A549 (cell line): ENCODE measurements at regions not wholly inside any gene's neighbourhood (a gene's known extent, or its start where the extent isn't known, plus 50 kb on each side); places are given as distances from the start of the nearest gene placed in this dataset.

Experiments used
- ATAC-seq, 2 experiments: fragments of 200-7000 bp in 1 of 2; fragments of >200 bp in 1 of 2; cut with Nextera tagmentation in 1 of 2; cut with Tn5 transposase in 1 of 2; 3 replicates each; pipeline versions ENCODE4 v1.8.0 to v1.9.1; 2018 to 2020; ENCODE audit warnings: mild to moderate bottlenecking in 1 of 2, moderate library complexity in 1 of 2
- CTCF ChIA-PET: fragments of 300-600 bp; sonication (Branson Sonifier 250); formaldehyde crosslinking; extraction: SDS; loops from one replicate; lab custom pipeline; 2021; ENCODE audit warnings: antibody characterized with exemption, inconsistent platforms; lab: Yijun Ruan, JAX
- POLR2A ChIA-PET: fragments of 350-600 bp; formaldehyde crosslinking; extraction: SDS; loops from one replicate; lab custom pipeline; 2021; ENCODE audit warnings: antibody characterized with exemption, inconsistent platforms; lab: Yijun Ruan, JAX
- DNase-seq, 2 experiments: peaks; one replicate each; pipeline versions ENCODE4 v3.0.0 to v3.0.0-alpha.2; 2011 to 2016; ENCODE audit warnings: low read depth in 1 of 2, low spot score in 1 of 2
- FAIRE-seq: peaks from 2 replicates; lab custom pipeline; 2011; peaks lifted over from hg19 to GRCh38; lab: Jason Lieb, UNC
- H3K27ac ChIP-seq, 2 experiments: fragments of >200 bp; sonication (Bioruptor Twin); formaldehyde crosslinking; 3 replicates each; pipeline ENCODE4 v1.5.1; 2016 to 2017
- H3K4me1 ChIP-seq: fragments of >200 bp; sonication (Bioruptor Twin); formaldehyde crosslinking; 3 replicates; pipeline ENCODE4 v1.6.1; 2016
- H3K4me2 ChIP-seq: fragments of >200 bp; sonication (Bioruptor Twin); formaldehyde crosslinking; 3 replicates; pipeline ENCODE4 v1.6.1; 2016
- H3K4me3 ChIP-seq: fragments of >200 bp; sonication (Bioruptor Twin); formaldehyde crosslinking; 3 replicates; pipeline ENCODE4 v1.5.1; 2016
- H3K9me3 ChIP-seq: fragments of >200 bp; sonication (Bioruptor Twin); formaldehyde crosslinking; 3 replicates; pipeline ENCODE4 v1.6.1; 2016
- CBX8 ChIP-seq: fragments of 200-600 bp; sonication (generic); IDR thresholded peaks from 2 replicates; pipeline ENCODE4 v1.6.1; 2016
- CHD2 ChIP-seq: fragments of 150-350 bp; IDR thresholded peaks from 2 replicates; pipeline ENCODE4 v1.6.1; 2014; ENCODE audit warnings: low read length; ENCODE audit not compliant: partially characterized antibody
- EHF ChIP-seq: fragments of 250-450 bp; sonication (Bioruptor Pico); IDR thresholded peaks from 2 replicates; pipeline ENCODE4 v1.5.0; 2020; ENCODE audit warnings: mild to moderate bottlenecking
- EHMT2 ChIP-seq: fragments of 200-600 bp; sonication (generic); IDR thresholded peaks from 2 replicates; pipeline ENCODE4 v1.6.1; 2016; ENCODE audit warnings: antibody characterized with exemption, low read depth, mild to moderate bottlenecking, moderate library complexity
- EP300 ChIP-seq, 2 experiments: fragments of >200 bp; sonication (Bioruptor Twin); formaldehyde crosslinking; IDR thresholded peaks; 2 replicates in 1 of 2; 3 replicates in 1 of 2; pipeline ENCODE4 v1.6.1; 2016 to 2017
- ESRRA ChIP-seq: fragments of 150-350 bp; IDR thresholded peaks from 2 replicates; pipeline ENCODE4 v1.6.1; 2014; ENCODE audit warnings: mild to moderate bottlenecking, low read length, borderline replicate concordance
- FOSB ChIP-seq: fragments of 250-450 bp; sonication (Bioruptor Pico); IDR thresholded peaks from 2 replicates; pipeline ENCODE4 v1.5.0; 2020; ENCODE audit warnings: mild to moderate bottlenecking, moderate library complexity
- HEYL ChIP-seq: fragments of 250-450 bp; sonication (Bioruptor Pico); IDR thresholded peaks from 2 replicates; pipeline ENCODE4 v1.8.0; 2021; ENCODE audit warnings: mild to moderate bottlenecking, moderate library complexity
- HOXA7 ChIP-seq: fragments of 250-450 bp; sonication (Bioruptor Pico); IDR thresholded peaks from 2 replicates; pipeline ENCODE4 v1.5.0; 2020; ENCODE audit warnings: mild to moderate bottlenecking, moderate library complexity
- HOXB13 ChIP-seq: fragments of 250-450 bp; sonication (Bioruptor Pico); IDR thresholded peaks from 2 replicates; pipeline ENCODE4 v1.5.0; 2020; ENCODE audit warnings: low read depth, mild to moderate bottlenecking, moderate library complexity
- HOXB5 ChIP-seq: fragments of 250-450 bp; sonication (Bioruptor Pico); IDR thresholded peaks from 2 replicates; pipeline ENCODE4 v1.5.0; 2020; ENCODE audit warnings: mild to moderate bottlenecking, moderate library complexity
- KDM1A ChIP-seq: fragments of 200-600 bp; sonication (generic); IDR thresholded peaks from 2 replicates; pipeline ENCODE4 v1.6.1; 2016; ENCODE audit warnings: low read depth, mild to moderate bottlenecking
- MAFK ChIP-seq: fragments of 450-650 bp; IDR thresholded peaks from 2 replicates; pipeline ENCODE4 v1.6.1; 2014; ENCODE audit not compliant: partially characterized antibody
- MAZ ChIP-seq: fragments of 150-350 bp; IDR thresholded peaks from 2 replicates; pipeline ENCODE4 v1.6.1; 2014; ENCODE audit warnings: antibody characterized with exemption, low read depth, low read length, borderline replicate concordance
- NPAS2 ChIP-seq: fragments of 250-450 bp; sonication (Bioruptor Pico); IDR thresholded peaks from 2 replicates; pipeline ENCODE4 v1.8.0; 2022; ENCODE audit warnings: mild to moderate bottlenecking, moderate library complexity, borderline replicate concordance
- PHF8 ChIP-seq: fragments of 200-600 bp; sonication (generic); IDR thresholded peaks from 2 replicates; pipeline ENCODE4 v1.6.1; 2016; ENCODE audit warnings: low read depth, mild to moderate bottlenecking, antibody characterized with exemption, moderate library complexity, borderline replicate concordance
- POLR2AphosphoS2 ChIP-seq: conservative IDR thresholded peaks from 2 replicates; pipeline ENCODE4 v1.6.1; 2012; ENCODE audit warnings: low read length, improper control_type of control experiment, inconsistent platforms
- RCOR1 ChIP-seq: fragments of 150-350 bp; IDR thresholded peaks from 2 replicates; pipeline ENCODE4 v1.6.1; 2014; ENCODE audit warnings: antibody characterized with exemption, low read length, low read depth
- SREBF2 ChIP-seq: fragments of 450-650 bp; IDR thresholded peaks from 2 replicates; pipeline ENCODE4 v1.6.1; 2014; ENCODE audit warnings: mild to moderate bottlenecking, moderate library complexity
- WGBS: methylation state at CpG from one replicate; pipeline ENCODE4 v1.1.6; 2017; ENCODE audit errors: missing lambda C conversion rate; 5-methylcytosine and 5-hydroxymethylcytosine counted together
- TF ChIP-seq, protein P1 (sequence below): IDR thresholded peaks from 2 replicates; pipeline ENCODE4 v1.6.1; 2012
- TF ChIP-seq, protein P2 (sequence below): fragments of >200 bp; sonication (Bioruptor Twin); formaldehyde crosslinking; IDR thresholded peaks from 2 replicates; pipeline ENCODE4 v1.6.1; 2016
- TF ChIP-seq, protein P3 (sequence below): fragments of 250-450 bp; sonication (Bioruptor Pico); IDR thresholded peaks from 2 replicates; pipeline ENCODE4 v1.5.0; 2021; ENCODE audit warnings: mild to moderate bottlenecking, moderate library complexity, borderline replicate concordance
- TF ChIP-seq, protein P4 (sequence below): fragments of 250-450 bp; sonication (Bioruptor Pico); IDR thresholded peaks from 2 replicates; pipeline ENCODE4 v1.5.0; 2020; ENCODE audit warnings: low read depth, mild to moderate bottlenecking, moderate library complexity
- TF ChIP-seq, protein P5 (sequence below): fragments of 150-350 bp; IDR thresholded peaks from 2 replicates; pipeline ENCODE4 v1.6.1; 2014; ENCODE audit warnings: low read depth, mild to moderate bottlenecking, low read length

DNA sequence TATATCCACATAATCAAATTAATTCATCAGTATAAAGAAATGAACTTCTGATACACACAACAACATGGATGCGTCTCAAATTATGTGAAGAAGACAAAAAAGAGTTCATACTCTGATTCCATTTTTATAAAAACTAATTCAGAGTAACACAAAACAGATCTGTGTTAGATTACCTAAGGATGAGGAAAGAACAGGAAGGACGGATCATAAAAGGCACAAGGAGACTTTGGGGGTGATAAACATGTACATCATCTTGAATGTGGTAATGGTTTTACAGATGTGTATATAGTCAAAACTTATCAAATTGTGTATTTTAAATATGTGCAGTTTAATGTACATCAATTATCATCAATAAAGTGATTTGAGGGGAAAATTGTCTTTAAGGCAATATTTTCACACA lies 59.9 kb upstream of the DOCK9 start:
- CTCF ChIA-PET: interaction anchor here (0.6 to 1.4 kb wide), 3 partner anchors 15 to 613 kb away, joined by 3 to 4 read pairs (median 3); no protein-coding TSS in a partner anchor
- Histone ChIP-seq H3K27ac (no peak overlapping the region), H3K4me3 (no peak overlapping the region), H3K9me3 (no peaks in the 10 kb centered on the region; the same call in 2 of the 3 replicates), H3K4me1 (peaks cover 15% of the 10 kb centered on the region), H3K4me2 (no peak overlapping the region)
- TF ChIP-seq KDM1A (no peak), EP300 (IDR thresholded peaks at IDR 0.05) (no peak), HOXB5 (CRISPR knock-in tag) (no peak), CHD2 (no peak), HEYL (CRISPR knock-in tag) (no peak)
- DNase-seq (no peak), FAIRE-seq (no peak), ATAC-seq (no peak)
- POLR2A ChIA-PET: no interaction called here
- 89% methylated on average over 2 of the region's 2 CpGs for WGBS

DNA sequence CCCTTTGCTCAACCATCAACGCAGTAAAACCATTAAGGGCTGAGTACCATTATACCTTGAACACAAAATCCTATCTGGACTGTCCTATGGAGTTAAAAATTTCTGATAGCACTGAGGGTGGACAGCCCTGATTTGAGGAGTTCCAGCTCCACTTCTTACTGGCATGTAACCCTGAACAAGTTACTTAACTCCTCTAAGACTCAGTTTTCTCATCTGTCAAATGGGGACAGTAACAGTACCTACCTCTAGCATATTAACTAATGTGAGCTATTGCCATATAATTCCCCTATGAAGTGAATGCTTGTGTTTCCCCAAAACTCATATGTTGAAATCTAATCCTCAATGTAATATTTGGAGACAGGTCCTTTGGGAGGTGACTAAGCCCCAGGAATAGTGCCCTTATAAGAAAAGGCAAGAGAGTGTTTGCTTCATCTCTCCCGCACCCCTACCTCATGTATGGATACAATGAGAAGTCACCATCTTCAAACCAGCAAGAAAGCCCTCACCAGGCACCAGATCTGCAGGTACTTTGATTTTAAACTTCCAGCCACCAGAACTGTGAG lies 61.9 kb upstream of the DOCK9 start:
- 94% methylated on average over 2 of the region's 2 CpGs for WGBS

DNA sequence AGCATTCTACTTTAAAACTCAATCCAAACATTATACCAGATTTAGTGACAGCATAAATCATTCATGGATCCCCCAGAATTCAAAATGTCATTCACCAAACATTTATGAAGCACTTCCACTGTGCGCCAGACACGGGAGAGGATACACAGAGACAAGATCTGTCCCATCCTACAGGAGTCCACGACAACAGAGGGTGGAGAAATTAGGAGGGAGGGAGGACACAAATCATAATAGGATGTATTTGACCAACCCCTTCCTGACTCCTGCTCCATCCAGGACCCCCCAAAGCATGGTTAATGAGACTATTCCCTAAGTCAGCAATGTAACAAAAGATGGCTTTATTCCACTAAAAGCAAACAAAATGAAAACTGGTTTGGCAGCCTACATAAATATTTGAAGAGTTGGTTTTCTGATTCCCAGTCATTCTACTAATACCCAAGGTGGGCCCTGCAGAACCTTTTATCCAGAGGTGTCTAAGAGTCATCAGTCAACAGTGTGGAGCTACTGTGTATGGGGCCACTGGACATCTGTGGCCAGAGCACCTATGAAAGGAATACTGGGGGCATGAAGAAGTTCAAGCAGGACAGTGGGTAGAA lies 62.8 kb upstream of the DOCK9 start:
- WGBS: 75% methylated on average over 2 of the region's 3 CpGs
- Histone ChIP-seq H3K4me1 (peaks cover 7% of the 10 kb centered on the region), H3K4me3 (no peak overlapping the region)
- ATAC-seq: no peak
- TF ChIP-seq SREBF2: no peak
- TF ChIP-seq EHF (CRISPR knock-in tag): no peak
- TF ChIP-seq HEYL (CRISPR knock-in tag): no peak
- TF ChIP-seq, protein P1, sequence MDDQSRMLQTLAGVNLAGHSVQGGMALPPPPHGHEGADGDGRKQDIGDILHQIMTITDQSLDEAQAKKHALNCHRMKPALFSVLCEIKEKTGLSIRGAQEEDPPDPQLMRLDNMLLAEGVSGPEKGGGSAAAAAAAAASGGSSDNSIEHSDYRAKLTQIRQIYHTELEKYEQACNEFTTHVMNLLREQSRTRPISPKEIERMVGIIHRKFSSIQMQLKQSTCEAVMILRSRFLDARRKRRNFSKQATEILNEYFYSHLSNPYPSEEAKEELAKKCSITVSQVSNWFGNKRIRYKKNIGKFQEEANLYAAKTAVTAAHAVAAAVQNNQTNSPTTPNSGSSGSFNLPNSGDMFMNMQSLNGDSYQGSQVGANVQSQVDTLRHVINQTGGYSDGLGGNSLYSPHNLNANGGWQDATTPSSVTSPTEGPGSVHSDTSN: no peak
- no peak for TF ChIP-seq MAZ
- TF ChIP-seq CBX8: no peak
- TF ChIP-seq, all 56 proteins: peak for 0
- Histone ChIP-seq H3K27ac (no peak overlapping the region), H3K4me2 (no peak overlapping the region), H3K9me3 (no peaks in the 10 kb centered on the region; the same call in 2 of the 3 replicates)
- ChIA-PET CTCF (no interaction called here), POLR2A (no interaction called here)
- FAIRE-seq (no peak), DNase-seq (no peak)

More for the DNA sequence above, 61.9 kb upstream of the DOCK9 start:
- H3K27ac ChIP-seq: no peak overlapping the region
- H3K9me3 ChIP-seq: no peaks in the 10 kb centered on the region; the same call in 2 of the 3 replicates
- DNase-seq (no peak), FAIRE-seq (no peak), ATAC-seq (no peak)
- H3K4me1 ChIP-seq: peaks cover 7% of the 10 kb centered on the region; the same call in 1 of the 3 replicates
- TF ChIP-seq RCOR1 (no peak), POLR2AphosphoS2 (no peak), EHMT2 (no peak), CBX8 (no peak), NPAS2 (CRISPR knock-in tag) (no peak), HOXB13 (no peak), FOSB (no peak)
- ChIA-PET CTCF (no interaction called here), POLR2A (no interaction called here)
- no peak overlapping the region for H3K4me2 ChIP-seq
- no peak overlapping the region for H3K4me3 ChIP-seq

DNA sequence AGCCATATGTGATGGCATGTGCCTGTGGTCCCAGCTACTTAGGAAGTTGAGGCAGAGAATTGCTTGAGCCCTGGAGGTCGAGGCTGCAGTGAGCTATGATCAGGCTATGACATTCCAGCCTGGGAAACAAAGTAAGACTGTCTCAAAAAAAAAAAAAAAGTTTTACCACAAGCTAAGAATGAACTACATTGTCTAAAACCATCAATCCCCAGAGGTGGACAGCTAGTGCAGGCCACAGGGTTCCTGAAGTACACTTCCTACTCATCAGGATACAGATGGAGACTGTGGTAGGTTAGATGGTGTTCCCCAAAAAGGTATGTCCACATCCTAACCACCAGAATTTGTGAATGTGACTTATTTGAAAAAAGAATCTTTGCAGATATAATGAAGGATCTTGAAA lies 63.5 kb upstream of the DOCK9 start:
- Histone ChIP-seq H3K4me1 (peaks cover 15% of the 10 kb centered on the region), H3K27ac (no peak overlapping the region), H3K4me2 (no peak overlapping the region), H3K9me3 (no peaks in the 10 kb centered on the region; the same call in 2 of the 3 replicates), H3K4me3 (no peak overlapping the region)
- no peak for FAIRE-seq
- CTCF ChIA-PET: no interaction called here
- DNase-seq: no peak
- WGBS: 40% methylated on average over 1 of the region's 1 CpG
- POLR2A ChIA-PET: no interaction called here
- ATAC-seq: no peak
- TF ChIP-seq, protein P2, sequence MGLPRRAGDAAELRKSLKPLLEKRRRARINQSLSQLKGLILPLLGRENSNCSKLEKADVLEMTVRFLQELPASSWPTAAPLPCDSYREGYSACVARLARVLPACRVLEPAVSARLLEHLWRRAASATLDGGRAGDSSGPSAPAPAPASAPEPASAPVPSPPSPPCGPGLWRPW: no peak
- TF ChIP-seq CBX8: no peak
- no peak for TF ChIP-seq MAZ
- no peak for TF ChIP-seq MAFK
- no peak for TF ChIP-seq ESRRA
- TF ChIP-seq, protein P3, sequence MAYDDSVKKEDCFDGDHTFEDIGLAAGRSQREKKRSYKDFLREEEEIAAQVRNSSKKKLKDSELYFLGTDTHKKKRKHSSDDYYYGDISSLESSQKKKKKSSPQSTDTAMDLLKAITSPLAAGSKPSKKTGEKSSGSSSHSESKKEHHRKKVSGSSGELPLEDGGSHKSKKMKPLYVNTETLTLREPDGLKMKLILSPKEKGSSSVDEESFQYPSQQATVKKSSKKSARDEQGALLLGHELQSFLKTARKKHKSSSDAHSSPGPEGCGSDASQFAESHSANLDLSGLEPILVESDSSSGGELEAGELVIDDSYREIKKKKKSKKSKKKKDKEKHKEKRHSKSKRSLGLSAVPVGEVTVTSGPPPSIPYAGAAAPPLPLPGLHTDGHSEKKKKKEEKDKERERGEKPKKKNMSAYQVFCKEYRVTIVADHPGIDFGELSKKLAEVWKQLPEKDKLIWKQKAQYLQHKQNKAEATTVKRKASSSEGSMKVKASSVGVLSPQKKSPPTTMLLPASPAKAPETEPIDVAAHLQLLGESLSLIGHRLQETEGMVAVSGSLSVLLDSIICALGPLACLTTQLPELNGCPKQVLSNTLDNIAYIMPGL: no peak
- TF ChIP-seq HOXA7 (CRISPR knock-in tag): no peak
- no peak for TF ChIP-seq EP300 (IDR thresholded peaks at IDR 0.05)
- no peak for TF ChIP-seq HEYL (CRISPR knock-in tag)
- no peak for TF ChIP-seq FOSB
- no peak for TF ChIP-seq PHF8
- TF ChIP-seq SREBF2: no peak
- TF ChIP-seq, protein P4, sequence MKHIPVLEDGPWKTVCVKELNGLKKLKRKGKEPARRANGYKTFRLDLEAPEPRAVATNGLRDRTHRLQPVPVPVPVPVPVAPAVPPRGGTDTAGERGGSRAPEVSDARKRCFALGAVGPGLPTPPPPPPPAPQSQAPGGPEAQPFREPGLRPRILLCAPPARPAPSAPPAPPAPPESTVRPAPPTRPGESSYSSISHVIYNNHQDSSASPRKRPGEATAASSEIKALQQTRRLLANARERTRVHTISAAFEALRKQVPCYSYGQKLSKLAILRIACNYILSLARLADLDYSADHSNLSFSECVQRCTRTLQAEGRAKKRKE (CRISPR knock-in tag): no peak
- TF ChIP-seq, protein P5, sequence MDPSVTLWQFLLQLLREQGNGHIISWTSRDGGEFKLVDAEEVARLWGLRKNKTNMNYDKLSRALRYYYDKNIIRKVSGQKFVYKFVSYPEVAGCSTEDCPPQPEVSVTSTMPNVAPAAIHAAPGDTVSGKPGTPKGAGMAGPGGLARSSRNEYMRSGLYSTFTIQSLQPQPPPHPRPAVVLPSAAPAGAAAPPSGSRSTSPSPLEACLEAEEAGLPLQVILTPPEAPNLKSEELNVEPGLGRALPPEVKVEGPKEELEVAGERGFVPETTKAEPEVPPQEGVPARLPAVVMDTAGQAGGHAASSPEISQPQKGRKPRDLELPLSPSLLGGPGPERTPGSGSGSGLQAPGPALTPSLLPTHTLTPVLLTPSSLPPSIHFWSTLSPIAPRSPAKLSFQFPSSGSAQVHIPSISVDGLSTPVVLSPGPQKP: no peak
- TF ChIP-seq NPAS2 (CRISPR knock-in tag): no peak
